HG02678 (cell line): ENCODE measurements at regions not wholly inside any gene's neighbourhood (a gene's known extent, or its start where the extent isn't known, plus 50 kb on each side); places are given as distances from the start of the nearest gene placed in this dataset.
"Not testable (repeated sequence)": the region's sequence is repeated elsewhere in the genome, so short reads cannot be mapped to it uniquely, and the experiment has no call there.

Experiments
- ATAC-seq: cut with Tn5 transposase; IDR thresholded peaks from one replicate; pipeline ENCODE4 v1.9.1; 2021; ENCODE audit warnings: mild to moderate bottlenecking, moderate library complexity; ENCODE audit not compliant: unreplicated experiment

DNA sequence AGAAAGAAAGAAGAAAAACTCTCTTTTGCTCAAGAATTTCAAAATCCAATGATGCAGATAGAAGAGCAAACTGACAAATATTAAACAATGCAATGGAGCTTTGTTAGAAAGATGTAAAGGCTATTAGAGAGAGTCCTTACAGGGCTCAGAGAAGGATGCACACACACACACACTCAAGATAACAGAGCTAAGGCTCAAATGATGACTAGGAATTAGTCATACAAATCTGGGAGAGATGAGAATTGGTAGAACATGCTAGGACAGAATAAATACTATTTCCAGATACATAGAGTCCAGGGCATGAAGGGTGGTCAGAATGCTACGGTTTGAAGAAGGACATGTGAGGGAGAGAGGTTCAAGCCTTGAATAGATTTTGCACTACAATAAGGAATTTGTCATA is 650.1 kb upstream of the MDGA2 start:
- no peak for ATAC-seq

DNA sequence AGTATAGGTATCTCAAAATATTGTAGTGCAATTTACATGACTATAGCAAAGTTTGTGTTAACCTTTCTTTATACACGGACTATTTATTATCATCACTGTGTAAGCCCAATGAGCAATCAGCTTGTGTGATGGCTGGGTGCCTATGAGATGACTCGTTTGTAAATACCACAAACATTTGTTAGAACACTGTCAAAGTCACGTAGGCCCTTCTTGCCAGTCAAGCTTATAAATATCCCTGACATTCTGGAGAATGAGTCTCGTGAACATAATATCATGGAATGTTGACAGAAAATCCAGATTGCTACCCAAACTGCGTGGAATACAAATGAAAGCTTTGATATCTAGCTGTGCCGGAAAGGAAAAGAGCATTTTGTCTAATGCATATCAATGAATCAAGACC is 648.3 kb upstream of the MDGA2 start:
- ATAC-seq, result no peak

DNA sequence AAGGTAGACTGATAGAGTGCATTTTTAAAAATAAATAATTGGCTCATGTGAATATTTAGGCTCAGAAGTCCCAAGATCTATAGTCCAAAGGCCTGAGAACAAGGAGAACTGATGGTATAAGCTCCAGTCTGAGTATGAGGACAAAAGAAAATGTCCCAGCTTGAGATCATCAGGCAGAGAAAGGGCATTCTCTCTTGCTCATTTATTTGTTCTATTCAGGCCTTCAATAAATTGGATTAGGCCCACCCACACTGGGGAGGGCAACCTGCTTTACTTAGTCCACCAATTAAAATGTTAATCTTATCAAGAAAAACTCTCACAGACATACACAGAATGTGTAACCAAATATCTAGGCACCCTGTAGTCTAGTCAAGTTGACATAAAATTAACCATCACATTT is 644.4 kb upstream of the MDGA2 start:
- ATAC-seq, result no peak

DNA sequence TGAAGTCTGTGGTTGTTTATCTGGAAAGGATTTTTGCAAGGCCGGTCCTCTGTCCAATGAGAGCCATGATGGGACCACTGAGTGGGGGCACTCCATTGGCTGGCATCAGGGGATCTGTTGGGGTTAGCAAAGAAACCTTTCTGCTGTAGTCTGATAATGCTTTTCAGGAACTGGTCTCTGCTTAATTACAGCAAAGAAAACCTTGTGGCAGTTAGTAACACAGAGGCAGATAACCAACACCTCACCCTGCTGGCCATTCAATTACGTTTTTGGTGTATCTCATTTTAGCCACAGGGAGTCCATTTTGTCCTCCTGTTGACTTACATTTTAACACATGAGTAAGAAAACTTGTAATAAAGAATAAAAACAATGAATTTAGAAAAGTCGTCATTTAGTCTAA is 629.3 kb upstream of the MDGA2 start:
- ATAC-seq, result no peak

DNA sequence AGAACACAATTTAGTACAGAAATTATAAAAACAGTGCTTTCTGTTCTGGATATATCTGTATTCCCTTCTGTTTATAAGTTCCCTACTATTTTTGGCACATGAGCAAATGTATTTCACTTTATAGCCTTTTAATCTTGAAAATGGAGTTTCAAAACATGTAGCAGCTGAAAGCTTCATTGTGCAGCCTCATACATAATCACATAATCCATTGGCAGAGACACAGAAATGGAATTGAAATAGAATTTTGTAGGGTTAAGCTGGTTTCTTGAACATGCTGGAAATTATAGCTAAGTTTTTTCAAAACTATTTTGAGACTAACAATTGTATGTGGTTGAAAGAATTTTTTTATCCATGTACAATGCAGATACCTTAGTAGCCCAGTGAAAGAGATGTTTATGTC is 614.3 kb upstream of the MDGA2 start:
- ATAC-seq, result no peak

DNA sequence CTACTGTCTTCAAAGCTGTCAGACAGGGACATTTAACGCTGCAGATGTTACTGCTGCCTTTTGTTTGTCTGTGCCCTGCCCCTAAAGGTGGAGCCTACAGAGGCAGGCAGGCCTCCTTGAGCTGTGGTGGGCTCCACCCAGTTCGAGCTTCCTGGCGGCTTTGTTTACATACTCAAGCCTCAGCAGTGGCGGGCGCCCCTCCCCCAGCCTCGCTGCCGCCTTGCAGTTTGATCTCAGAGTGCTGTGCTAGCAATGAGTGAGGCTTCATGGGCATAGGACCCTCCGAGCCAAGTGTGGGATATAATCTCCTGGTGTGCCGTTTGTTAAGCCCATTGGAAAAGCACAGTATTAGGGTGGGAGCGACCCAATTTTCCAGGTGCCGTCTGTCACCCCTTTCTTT is 609.8 kb upstream of the MDGA2 start:
- ATAC-seq, result not testable (repeated sequence)

DNA sequence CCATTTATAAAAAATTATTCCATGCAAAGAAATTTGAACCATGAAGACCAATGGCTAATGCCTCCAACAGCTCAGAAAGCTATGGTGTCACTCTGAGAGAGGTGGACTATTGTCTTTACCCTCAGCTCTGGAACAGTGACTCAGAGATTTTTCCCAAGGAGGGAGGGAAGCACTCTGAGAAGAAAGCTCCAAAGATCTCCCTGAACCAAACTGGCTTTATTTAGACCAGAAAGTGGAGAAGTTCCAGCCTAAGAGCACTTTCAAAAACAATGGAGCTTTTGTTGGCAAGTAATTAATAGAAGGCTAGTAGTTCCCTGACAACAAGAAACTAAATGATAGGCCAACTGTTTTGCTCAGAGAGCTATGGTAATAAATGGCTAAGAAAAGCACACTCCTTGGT is 599.9 kb upstream of the MDGA2 start:
- no peak for ATAC-seq

DNA sequence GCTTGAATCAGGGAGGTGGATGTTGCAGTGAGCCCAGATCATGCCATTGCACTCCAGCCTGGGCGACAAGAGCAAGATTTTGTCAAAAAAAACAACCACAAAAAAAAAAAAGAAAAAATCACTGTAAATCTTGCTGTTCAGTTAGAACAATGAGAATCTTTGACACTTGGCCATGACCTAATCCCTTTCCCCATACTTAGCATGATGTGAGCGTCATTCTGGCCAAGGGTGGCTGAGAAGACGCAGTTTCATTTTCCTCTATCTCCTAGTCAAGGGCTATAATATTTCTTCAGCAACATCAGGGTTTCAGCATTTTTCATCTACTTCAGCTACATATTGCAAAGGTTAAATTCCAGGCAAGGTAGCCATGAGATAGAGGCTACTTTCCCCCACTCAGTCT is 599.4 kb upstream of the MDGA2 start:
- no peak for ATAC-seq

DNA sequence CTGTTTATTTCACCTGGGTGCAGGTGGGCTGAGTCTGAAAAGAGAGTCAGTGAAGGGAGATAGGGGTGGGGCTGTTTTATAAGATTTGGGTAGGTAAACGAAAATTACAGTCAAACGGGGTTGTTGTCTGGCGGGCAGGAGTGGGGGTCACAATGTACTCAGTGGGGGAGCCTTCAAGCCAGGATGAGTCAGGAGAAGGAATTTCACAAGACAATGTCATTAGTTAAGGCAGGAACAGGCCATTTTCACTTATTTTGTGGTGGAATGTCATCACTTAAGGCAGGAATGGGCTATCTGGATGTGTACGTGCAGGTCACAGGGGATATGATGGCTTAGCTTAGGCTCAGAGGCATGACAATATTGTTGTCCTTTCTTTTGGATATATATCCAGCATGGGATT is 592.5 kb upstream of the MDGA2 start:
- not testable (repeated sequence) for ATAC-seq

DNA sequence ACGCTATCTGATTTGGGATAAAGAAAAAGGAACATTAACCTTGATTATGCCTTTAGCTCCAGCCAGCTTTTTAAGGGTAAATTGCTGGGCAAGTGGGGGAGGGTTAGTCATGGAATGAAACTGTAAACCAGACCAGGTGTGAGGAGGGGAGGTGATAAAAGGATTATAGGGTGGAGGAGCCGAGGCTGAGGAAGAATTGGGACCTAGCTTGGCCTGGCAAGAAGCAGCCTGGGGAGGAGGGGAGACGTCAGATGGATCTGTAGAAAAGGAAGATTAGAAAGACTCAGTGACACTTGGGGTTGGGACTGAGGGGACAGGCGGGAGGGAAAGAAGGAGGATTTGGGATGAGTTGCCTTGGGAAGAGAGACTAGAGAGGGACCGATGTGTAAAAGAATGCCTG is 590.8 kb upstream of the MDGA2 start:
- ATAC-seq, result not testable (repeated sequence)

DNA sequence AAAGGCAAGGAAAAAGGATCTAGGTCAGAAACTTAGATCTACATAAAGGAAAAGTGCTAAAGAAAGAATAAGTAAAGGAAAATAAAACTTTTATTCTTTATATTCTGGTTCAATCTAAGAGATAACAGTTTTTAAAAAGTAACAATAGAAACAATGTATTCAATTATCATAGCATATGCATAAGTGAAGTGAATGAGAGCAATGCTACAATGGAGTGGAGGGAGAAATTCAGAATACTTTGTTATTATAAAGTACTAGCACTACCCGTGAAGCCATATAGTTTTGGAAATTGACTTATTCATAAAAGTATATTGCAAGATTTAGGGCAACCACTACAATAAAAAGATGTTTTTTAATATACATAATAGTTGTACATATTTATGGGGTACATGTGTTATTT is 586.0 kb upstream of the MDGA2 start:
- no peak for ATAC-seq

DNA sequence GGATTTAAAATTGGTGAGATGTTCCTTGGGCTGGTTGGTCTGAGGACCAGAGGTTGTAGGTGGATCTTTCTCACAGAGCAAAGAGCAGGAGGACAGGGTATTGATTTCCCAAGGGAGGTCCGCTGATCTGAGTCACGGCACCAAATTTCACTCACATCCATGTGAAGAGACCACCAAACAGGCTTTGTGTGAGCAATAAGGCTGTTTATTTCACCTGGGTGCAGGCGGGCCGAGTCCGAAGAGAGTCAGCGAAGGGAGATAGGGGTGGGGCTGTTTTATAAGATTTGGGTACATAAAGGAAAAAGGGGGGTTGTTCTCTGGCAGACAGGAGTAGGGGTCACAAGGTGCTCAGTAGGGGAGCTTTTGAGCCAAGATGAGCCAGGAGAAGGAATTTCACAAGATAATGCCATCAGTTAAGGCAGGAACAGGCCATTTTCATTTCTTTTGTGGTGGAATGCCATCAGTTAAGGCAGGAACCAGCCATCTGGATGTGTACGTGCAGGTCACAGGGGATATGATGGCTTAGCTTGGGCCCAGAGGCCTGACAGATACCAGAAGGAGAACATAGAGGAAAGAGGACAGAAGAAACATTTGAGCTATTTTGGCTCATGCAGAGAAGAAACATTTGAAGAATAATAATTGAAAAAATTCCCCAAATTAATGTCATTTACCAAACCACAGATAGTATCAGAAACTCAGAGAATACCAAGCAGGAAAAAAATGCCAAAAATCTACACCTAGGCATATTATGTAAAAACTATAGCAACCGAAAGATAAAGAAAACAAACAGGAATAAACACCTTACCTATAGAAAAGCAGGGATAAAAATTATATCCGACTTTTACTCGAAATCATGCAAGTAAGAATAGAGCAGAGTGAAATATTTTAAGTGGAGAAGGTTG is 585.2 kb upstream of the MDGA2 start:
- ATAC-seq, result not testable (repeated sequence)

DNA sequence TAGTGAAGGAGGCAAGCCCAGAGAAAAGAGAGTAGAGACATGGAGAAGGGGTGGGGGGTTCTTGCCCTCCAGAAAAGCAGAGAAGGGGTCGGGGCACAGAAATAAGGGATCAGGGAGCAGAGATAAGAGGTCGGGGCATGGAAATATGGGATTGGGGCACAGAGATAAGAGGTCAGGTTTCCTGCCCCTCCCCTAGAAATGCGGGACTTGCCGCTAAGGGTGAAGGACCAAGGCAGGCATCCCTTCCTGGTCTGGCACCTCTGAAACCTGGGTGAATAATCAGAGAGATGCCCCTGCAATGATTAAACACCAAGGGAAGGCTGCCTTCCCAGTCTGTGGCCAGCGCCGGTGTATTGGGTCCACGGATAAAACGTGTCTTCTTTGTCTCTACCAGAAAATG is 584.5 kb upstream of the MDGA2 start:
- not testable (repeated sequence) for ATAC-seq

DNA sequence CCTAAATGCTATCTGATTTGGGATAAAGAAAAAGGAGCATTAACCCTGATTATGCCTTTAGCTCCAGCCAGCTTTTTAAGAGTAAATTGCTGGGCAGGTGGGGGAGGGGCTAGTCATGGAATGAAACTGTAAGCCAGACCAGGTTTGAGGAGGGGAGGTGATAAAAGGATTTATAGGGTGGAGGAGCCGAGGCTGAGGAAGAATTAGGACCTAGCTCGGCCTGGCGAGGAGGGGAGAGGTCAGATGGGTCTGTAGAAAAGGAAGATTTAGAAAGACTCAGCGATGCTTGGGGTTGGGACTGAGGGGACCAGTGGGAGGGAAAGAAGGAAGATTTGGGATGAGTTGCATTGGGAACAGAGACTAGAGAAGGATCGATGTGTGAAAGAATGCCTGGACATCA is 583.8 kb upstream of the MDGA2 start:
- not testable (repeated sequence) for ATAC-seq

DNA sequence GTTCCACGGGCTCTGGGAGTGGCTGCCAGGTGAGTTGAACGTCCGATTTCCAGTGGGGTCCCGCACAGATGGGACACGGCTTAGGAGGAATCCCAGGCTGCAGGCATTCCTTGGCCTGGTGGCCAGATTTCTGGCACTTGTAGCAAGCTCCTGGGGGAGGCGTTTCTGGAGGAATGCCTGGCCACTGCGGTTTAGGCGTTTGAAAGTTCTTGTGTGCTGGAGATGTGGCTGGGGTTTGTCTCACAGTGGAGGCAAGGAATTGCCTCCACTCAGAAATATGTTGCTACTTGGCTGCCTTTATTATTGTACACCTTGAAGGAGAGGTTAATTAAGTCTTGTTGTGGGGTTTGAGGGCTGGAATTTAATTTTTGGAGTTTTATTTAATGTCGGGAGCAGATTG is 583.3 kb upstream of the MDGA2 start:
- not testable (repeated sequence) for ATAC-seq

DNA sequence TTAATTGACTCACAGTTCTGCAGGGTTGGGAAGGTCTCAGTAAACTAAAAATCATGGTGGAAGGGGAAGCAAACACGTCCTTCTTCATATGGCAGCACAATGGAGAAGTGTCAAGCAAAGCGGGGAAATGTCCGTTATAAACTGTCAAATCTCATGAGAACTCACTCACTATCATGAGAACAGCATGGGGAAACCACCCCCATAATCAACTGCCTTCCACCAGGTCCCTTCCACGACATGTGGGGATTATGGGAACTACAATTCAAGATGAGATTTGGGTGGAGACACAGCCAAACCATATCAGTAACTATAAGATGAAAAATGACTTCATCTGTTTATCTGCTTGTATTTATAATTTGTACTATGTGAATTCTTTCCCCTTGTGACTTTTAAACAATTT is 577.6 kb upstream of the MDGA2 start:
- no peak for ATAC-seq

DNA sequence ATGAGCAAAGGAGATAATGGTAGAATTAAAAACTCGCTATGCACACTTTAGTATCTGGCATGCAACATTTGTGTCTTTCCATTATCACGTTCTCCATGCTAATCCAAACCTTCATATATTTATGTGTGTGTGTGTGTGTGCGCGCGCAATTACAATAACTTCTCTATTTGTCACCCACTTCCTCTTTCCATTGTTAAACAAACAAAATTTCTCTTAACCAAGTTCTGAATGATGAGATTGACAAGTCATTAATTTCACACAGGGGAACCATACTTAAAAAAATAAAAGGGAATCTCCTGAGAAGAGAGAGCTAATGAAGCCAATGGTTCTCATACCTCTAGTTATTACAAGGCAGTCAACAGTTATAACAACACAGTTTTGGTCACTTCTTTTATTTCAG is 575.9 kb upstream of the MDGA2 start:
- no peak for ATAC-seq

DNA sequence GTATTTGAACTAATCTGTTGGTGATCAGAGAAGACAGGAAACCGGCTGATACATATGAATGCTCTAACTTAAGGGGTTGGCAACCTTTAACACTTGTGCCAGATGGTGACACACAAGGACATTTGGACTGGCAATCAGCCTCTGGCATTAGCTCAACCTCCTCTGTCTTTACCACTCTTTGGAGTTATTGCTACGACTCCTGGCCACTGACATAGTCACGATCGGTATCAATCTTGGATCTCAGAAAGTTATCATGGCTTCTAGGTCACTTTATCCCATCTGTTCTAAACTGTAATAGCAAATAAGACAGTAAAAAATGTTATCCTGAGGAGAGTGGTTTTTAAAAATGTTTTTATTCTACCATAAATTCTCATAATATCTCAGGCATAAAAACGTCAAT is 575.2 kb upstream of the MDGA2 start:
- no peak for ATAC-seq

DNA sequence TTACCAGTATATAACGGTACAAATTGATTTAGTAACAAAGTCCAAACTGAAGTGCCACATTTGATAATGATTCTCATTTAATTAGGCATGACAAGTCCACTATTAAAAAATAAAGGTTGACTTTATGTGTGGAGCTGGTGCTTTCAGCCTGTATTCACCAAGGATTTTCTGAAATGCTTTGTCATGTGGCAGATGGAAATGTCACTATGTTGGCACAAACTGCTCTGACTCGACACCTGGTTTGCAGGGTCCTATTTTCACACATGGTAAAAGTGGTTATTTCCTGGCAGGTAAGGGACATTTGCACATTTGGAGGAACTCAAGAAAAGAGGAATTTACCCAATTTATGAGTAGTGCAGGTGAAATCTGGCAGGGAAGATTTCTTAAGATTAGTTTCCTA is 572.6 kb upstream of the MDGA2 start:
- no peak for ATAC-seq

DNA sequence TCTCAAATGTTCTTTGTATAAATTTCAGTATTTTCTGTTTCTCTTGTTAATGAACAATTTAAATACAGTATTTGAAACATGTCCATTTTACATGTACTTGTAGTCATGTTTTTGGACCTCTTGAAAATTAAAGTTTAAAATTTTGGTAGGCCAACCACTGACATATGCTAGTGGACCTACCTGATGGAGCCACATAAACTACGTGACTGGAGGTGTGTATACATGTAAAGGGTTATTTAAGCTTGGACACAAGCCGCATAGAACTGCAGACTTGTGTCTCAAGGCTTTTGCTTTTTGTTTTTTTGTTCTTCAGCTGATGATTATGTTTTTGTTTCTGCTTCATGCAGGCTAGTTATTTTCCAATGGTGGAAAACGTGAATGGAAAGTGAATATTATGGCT is 568.5 kb upstream of the MDGA2 start:
- ATAC-seq, result no peak

DNA sequence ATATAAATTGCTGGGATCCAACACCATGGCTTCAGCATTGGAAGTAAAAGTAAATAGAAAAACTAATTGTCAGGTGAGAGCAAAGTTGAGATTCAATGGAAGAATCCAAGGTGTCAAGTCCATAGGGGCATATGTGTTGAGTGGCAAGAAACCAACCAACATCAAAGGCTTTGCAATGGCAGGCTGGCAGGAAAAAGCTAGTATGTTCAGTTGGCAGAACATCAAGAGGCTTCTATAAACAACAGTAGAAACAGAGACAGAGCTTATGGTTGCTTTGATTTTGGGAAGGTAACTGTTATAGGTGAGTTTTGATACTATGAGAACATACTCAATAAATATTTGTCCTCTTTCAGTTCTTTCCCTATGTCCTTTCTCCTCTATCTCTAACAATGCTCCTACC is 553.7 kb upstream of the MDGA2 start:
- no peak for ATAC-seq

DNA sequence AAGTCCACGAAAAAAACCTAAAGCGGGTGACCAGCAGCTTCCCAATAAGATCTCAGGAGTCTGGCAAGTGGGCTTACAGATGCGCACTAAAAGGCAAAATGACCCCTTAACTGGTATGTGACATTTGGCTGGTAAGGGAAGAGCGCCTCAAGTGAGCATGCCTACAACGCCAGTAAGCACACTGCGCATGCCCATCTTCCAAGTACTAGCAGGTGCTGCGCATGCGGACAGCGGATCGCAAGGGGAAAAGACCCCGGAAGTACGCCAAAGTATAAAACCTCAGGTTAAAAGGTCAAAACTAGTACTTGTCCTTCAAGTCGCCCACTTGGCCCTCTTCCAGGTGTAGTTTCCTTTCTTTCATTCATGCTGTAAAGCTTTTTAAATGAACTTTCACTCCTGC is 518.5 kb upstream of the MDGA2 start:
- no peak for ATAC-seq

DNA sequence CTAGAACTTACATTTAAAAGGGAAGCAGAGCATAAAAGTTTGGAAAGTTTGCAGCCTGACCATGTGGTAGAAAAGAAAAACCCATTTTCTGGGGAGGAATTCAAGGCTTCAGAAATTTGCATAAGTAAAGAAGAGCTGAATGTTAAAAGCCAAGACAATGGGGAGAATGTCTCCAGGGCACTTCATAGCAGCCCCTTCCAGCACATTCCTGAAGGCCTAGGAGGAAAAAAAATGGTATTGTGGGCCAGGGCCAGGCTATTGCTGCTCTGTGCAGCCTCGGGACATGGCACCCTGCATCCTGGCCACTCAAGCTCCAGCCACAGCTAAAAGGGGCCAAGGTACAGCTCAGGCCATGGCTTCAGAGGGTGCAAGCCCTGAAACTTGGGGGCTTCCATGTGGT is 474.2 kb upstream of the MDGA2 start:
- ATAC-seq, result not testable (repeated sequence)
